Spleen (tissue), 11 donors: ENCODE measurements at regions not wholly inside any gene's neighbourhood (a gene's known extent, or its start where the extent isn't known, plus 50 kb on each side); places are given as distances from the start of the nearest gene placed in this dataset.

Experiments
- DNase-seq: peaks from one replicate; pipeline ENCODE4 v3.0.0-alpha.2; 2020
- H3K27ac ChIP-seq, 8 donors: fragments of 200-600 bp; sonication (generic) in 7 of 8; 1 replicate in 4 of 8; 2 replicates in 4 of 8; pipeline versions ENCODE4 v1.5.0 to v1.8.0; 2016 to 2021; ENCODE audit warnings: inconsistent platforms in 4 of 8, mild to moderate bottlenecking in 4 of 8, moderate library complexity in 1 of 8
- H3K27me3 ChIP-seq, 7 donors: fragments of 200-600 bp; sonication (generic) in 6 of 7; replicated peaks in 1 of 7; 1 replicate in 4 of 7; 2 replicates in 3 of 7; pipeline versions ENCODE4 v1.5.0 to v1.8.0; 2016 to 2021; ENCODE audit warnings: inconsistent platforms in 3 of 7, mild to moderate bottlenecking in 1 of 7
- H3K36me3 ChIP-seq, 6 donors: fragments of 200-600 bp; sonication (generic) in 5 of 6; 1 replicate in 4 of 6; 2 replicates in 2 of 6; pipeline versions ENCODE4 v1.5.0 to v1.8.0; 2016 to 2021; ENCODE audit warnings: inconsistent platforms in 2 of 6
- H3K4me1 ChIP-seq, 6 donors: fragments of 200-600 bp; sonication (generic) in 5 of 6; 1 replicate in 3 of 6; 2 replicates in 3 of 6; pipeline versions ENCODE4 v1.5.0 to v1.8.0; 2016 to 2021; ENCODE audit warnings: inconsistent platforms in 3 of 6
- H3K4me3 ChIP-seq, 8 donors: fragments of 200-600 bp; sonication (generic) in 7 of 8; 1 replicate in 4 of 8; 2 replicates in 4 of 8; pipeline versions ENCODE4 v1.5.0 to v1.8.0; 2016 to 2021; ENCODE audit warnings: inconsistent platforms in 4 of 8, mild to moderate bottlenecking in 4 of 8, moderate library complexity in 2 of 8
- H3K9me3 ChIP-seq, 8 donors: fragments of 200-600 bp; sonication (generic) in 7 of 8; 1 replicate in 4 of 8; 2 replicates in 4 of 8; pipeline versions ENCODE4 v1.5.0 to v1.8.0; 2016 to 2021; ENCODE audit warnings: inconsistent platforms in 4 of 8
- POLR2A ChIP-seq, 3 donors: fragments of 450-650 bp; IDR thresholded peaks; one replicate each; pipeline ENCODE4 v1.5.1; 2017; ENCODE audit warnings: antibody characterized with exemption in 3 of 3, mild to moderate bottlenecking in 1 of 3
- POLR2AphosphoS5 ChIP-seq, 3 donors: sonication (generic); formaldehyde crosslinking; IDR thresholded peaks; one replicate each; pipeline ENCODE4 v1.5.1; 2017; ENCODE audit warnings: antibody characterized with exemption in 3 of 3
- WGBS, 5 donors: extraction: QIAGEN DNeasy Blood & Tissue Kit in 3 of 5; methylation state at CpG; one replicate each; pipeline versions ENCODE4 v1.1.5 to v1.1.7; 2013 to 2018; 5-methylcytosine and 5-hydroxymethylcytosine counted together
- intact Hi-C: fragments of 100-400 bp; cut with DNase I; formaldehyde crosslinking; loops from one replicate; pipeline ENCODE4 v1.15.0; 2023; ENCODE audit warnings: low total_unique reads
- TF ChIP-seq, protein P1 (sequence below), 11 experiments: fragments of 200-600 bp in 7 of 11; fragments of 450-650 bp in 4 of 11; sonication (generic) in 4 of 11; IDR thresholded peaks in 8 of 11; conservative IDR thresholded peaks in 3 of 11; 1 replicate in 7 of 11; 2 replicates in 4 of 11; pipeline versions ENCODE4 v1.4.0 to v1.8.0; 2016 to 2021; ENCODE audit warnings: antibody characterized with exemption in 11 of 11, inconsistent platforms in 4 of 11, mild to moderate bottlenecking in 1 of 11
- donor health status: healthy with polysubstance abuse.
- donor health status: DM: no; HTN: no; CAD: no; lungs with moderate emphysema.
- donor health status: DM: no; HTN: no; CAD: no.
- donor health status: Bipolar disorder and iron deficiency.
- donor health status: healthy.
- donor health status: DM: no; HTN: no; CAD: no.
- donor health status: DM: yes; HTN: yes; CAD: no.

DNA sequence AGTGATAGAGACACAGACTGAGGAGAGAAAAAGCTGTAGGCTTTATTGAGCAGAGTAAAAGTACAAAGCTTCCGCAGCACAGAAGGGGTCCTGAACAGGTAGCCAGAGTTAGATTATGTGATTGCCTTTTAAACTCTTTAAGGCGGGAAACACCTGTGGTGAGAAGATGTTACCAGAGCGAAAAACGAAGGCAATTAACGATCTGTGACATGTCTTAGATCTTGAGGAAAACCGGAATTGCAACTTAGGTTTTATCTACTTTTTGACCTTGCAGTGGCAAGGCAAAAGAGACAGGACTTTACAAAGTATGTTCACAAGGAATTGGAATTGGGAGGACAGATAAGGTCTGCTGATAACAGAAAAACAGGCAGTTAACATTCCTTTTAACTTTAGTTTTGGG, 493.6 kb upstream of the FAT3 start:
- H3K27ac ChIP-seq: no peak overlapping the region
- no peaks in the 10 kb centered on the region for H3K27me3 ChIP-seq
- WGBS, 5 donors: 53 to 65% (median 62%) methylated on average over 6 of the region's 6 CpGs
- H3K9me3 ChIP-seq: peaks cover 0 to 37% (median 27%) of the 10 kb centered on the region in 8 donors
- H3K36me3 ChIP-seq: no peaks in the 10 kb centered on the region
- no peak for DNase-seq
- no peaks in the 10 kb centered on the region for H3K4me1 ChIP-seq
- intact Hi-C loops: no loop called here
- TF ChIP-seq, protein P1, sequence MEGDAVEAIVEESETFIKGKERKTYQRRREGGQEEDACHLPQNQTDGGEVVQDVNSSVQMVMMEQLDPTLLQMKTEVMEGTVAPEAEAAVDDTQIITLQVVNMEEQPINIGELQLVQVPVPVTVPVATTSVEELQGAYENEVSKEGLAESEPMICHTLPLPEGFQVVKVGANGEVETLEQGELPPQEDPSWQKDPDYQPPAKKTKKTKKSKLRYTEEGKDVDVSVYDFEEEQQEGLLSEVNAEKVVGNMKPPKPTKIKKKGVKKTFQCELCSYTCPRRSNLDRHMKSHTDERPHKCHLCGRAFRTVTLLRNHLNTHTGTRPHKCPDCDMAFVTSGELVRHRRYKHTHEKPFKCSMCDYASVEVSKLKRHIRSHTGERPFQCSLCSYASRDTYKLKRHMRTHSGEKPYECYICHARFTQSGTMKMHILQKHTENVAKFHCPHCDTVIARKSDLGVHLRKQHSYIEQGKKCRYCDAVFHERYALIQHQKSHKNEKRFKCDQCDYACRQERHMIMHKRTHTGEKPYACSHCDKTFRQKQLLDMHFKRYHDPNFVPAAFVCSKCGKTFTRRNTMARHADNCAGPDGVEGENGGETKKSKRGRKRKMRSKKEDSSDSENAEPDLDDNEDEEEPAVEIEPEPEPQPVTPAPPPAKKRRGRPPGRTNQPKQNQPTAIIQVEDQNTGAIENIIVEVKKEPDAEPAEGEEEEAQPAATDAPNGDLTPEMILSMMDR (IDR thresholded peaks at IDR 0.05 in 8 of 11, conservative IDR thresholded peaks at IDR 0.05 in 3 of 11): no peak
- TF ChIP-seq POLR2AphosphoS5 (IDR thresholded peaks at IDR 0.05) (no peak), POLR2A (IDR thresholded peaks at IDR 0.05) (no peak)
- no peak overlapping the region for H3K4me3 ChIP-seq

GRCh38 chr11:91730620-91731019, 494.0 kb upstream of the FAT3 start:
- no peak for DNase-seq
- no peak for TF ChIP-seq POLR2A (IDR thresholded peaks at IDR 0.05)
- TF ChIP-seq, protein P1 (IDR thresholded peaks at IDR 0.05 in 8 of 11, conservative IDR thresholded peaks at IDR 0.05 in 3 of 11): no peak
- TF ChIP-seq POLR2AphosphoS5 (IDR thresholded peaks at IDR 0.05): no peak
- 76 to 90% (median 84%) methylated on average over 4 of the region's 4 CpGs for WGBS, 5 donors
- intact Hi-C loops: no loop called here
- H3K27me3 ChIP-seq: no peaks in the 10 kb centered on the region
- no peaks in the 10 kb centered on the region for H3K4me1 ChIP-seq
- no peak overlapping the region for H3K4me3 ChIP-seq
- peaks cover 0 to 34% (median 24%) of the 10 kb centered on the region in 8 donors for H3K9me3 ChIP-seq
- no peaks in the 10 kb centered on the region for H3K36me3 ChIP-seq
- no peak overlapping the region for H3K27ac ChIP-seq

DNA sequence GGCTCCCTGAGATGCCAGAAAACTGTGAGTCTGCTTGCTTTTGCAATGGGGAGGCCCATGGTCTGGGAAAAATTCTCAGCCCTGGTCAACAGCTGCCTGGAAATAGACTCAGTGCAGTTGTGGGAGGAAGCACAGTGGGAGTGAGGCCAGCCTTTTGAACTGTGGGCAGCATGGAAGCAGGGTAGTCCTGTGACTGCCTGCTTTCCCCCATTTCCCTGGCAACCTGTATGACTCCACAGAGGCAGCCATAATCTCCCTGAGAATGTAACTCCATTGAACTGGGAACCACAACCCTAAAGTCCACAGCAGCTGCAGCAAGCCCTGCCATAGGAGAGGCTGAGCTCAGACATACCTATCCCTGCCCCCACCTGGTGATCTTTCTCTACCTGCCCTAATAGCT, 494.6 kb upstream of the FAT3 start:
- Histone ChIP-seq H3K36me3 (no peaks in the 10 kb centered on the region), H3K9me3 (peaks cover 0 to 34% (median 23%) of the 10 kb centered on the region in 8 donors), H3K27me3 (no peaks in the 10 kb centered on the region), H3K4me3 (no peak overlapping the region), H3K27ac (no peak overlapping the region), H3K4me1 (no peaks in the 10 kb centered on the region)
- TF ChIP-seq, protein P1 (IDR thresholded peaks at IDR 0.05 in 8 of 11, conservative IDR thresholded peaks at IDR 0.05 in 3 of 11): no peak
- TF ChIP-seq POLR2AphosphoS5 (IDR thresholded peaks at IDR 0.05): no peak
- intact Hi-C loops: no loop called here
- DNase-seq: no peak

- DNase-seq: no peak
- WGBS, 5 donors: 52 to 61% (median 59%) methylated on average over 5 of the region's 5 CpGs
- Histone ChIP-seq H3K27ac (no peak overlapping the region), H3K36me3 (no peaks in the 10 kb centered on the region), H3K27me3 (no peaks in the 10 kb centered on the region), H3K9me3 (peaks cover 0 to 13% (median 6%) of the 10 kb centered on the region in 8 donors), H3K4me1 (no peaks in the 10 kb centered on the region), H3K4me3 (no peak overlapping the region)
- TF ChIP-seq, protein P1 (IDR thresholded peaks at IDR 0.05 in 8 of 11, conservative IDR thresholded peaks at IDR 0.05 in 3 of 11): no peak
- no peak for TF ChIP-seq POLR2A (IDR thresholded peaks at IDR 0.05)
- intact Hi-C loops: no loop called here
Measured at GRCh38 chr11:91717169-91717568, 507.4 kb upstream of the FAT3 start.
